AG10803 (cell line): ENCODE measurements at regions not wholly inside any gene's neighbourhood (a gene's known extent, or its start where the extent isn't known, plus 50 kb on each side); places are given as distances from the start of the nearest gene placed in this dataset.
"Not testable (repeated sequence)": the region's sequence is repeated elsewhere in the genome, so short reads cannot be mapped to it uniquely, and the experiment has no call there.

Source experiments
- DNase-seq: peaks from one replicate; pipeline ENCODE4 v3.0.0; 2010; ENCODE audit warnings: low read depth
- H3K4me3 ChIP-seq: 2 replicates; pipeline ENCODE4 v1.5.1; 2011; ENCODE audit warnings: mild to moderate bottlenecking, low read length, control low read depth
- CTCF ChIP-seq: conservative IDR thresholded peaks from 2 replicates; pipeline ENCODE4 v1.5.1; 2011; ENCODE audit warnings: mild to moderate bottlenecking, low read length, control low read depth, inconsistent platforms

- DNase-seq = no peak
- no peak overlapping the region for H3K4me3 ChIP-seq
- TF ChIP-seq CTCF = no peak
These were observed 167.8 kb downstream of the BRD1 start for GRCh38 chr22:49659924-49660315.

- no peak overlapping the region for H3K4me3 ChIP-seq
- TF ChIP-seq CTCF = no peak
- no peak for DNase-seq
These were observed 168.3 kb downstream of the BRD1 start for GRCh38 chr22:49659281-49659923.

- no peak for DNase-seq
- no peak for TF ChIP-seq CTCF
- H3K4me3 ChIP-seq = no peak overlapping the region
These were observed 168.8 kb downstream of the BRD1 start for GRCh38 chr22:49658902-49659280.

GRCh38 chr22:49657974-49658590 is 169.6 kb downstream of the BRD1 start:
- H3K4me3 ChIP-seq = no peak overlapping the region
- TF ChIP-seq CTCF = no peak
- no peak for DNase-seq

- no peak for TF ChIP-seq CTCF
- DNase-seq = no peak
- no peak overlapping the region for H3K4me3 ChIP-seq
These were observed 170.2 kb downstream of the BRD1 start for GRCh38 chr22:49657275-49657973.

- not testable (repeated sequence) for H3K4me3 ChIP-seq, DNase-seq
These were observed 170.8 kb downstream of the BRD1 start for GRCh38 chr22:49656883-49657274.

GRCh38 chr22:49656291-49656851 is 171.3 kb downstream of the BRD1 start:
- no peak overlapping the region for H3K4me3 ChIP-seq
- TF ChIP-seq CTCF = no peak
- no peak for DNase-seq
